Muscle layer of duodenum (tissue), 2 donors: ENCODE measurements at regions not wholly inside any gene's neighbourhood (a gene's known extent, or its start where the extent isn't known, plus 50 kb on each side); places are given as distances from the start of the nearest gene placed in this dataset.

Experiments
- H3K27ac ChIP-seq: one replicate; pipeline ENCODE4 v1.7.0; 2013; ENCODE audit warnings: mild to moderate bottlenecking, low read length
- H3K27me3 ChIP-seq: one replicate; pipeline ENCODE4 v1.7.0; 2013; ENCODE audit warnings: low read depth, mild to moderate bottlenecking, control low read depth, low read length
- H3K36me3 ChIP-seq, 2 donors: one replicate each; pipeline ENCODE4 v1.7.0; 2013; ENCODE audit warnings: low read length in 2 of 2, control low read depth in 1 of 2, mild to moderate bottlenecking in 1 of 2; ENCODE audit not compliant: insufficient read depth in 2 of 2, control insufficient read depth in 1 of 2
- H3K4me1 ChIP-seq, 2 donors: one replicate each; pipeline ENCODE4 v1.7.0; 2013; ENCODE audit warnings: low read length in 2 of 2, mild to moderate bottlenecking in 2 of 2, control low read depth in 1 of 2, moderate library complexity in 1 of 2; ENCODE audit not compliant: insufficient read depth in 2 of 2, control insufficient read depth in 1 of 2
- H3K4me3 ChIP-seq, 2 donors: one replicate each; pipeline ENCODE4 v1.7.0; 2013; ENCODE audit warnings: low read length in 2 of 2, low read depth in 1 of 2, mild to moderate bottlenecking in 1 of 2
- H3K9me3 ChIP-seq, 2 donors: one replicate each; pipeline ENCODE4 v1.7.0; 2013; ENCODE audit warnings: low read length in 2 of 2, control low read depth in 1 of 2, mild to moderate bottlenecking in 1 of 2; ENCODE audit not compliant: control insufficient read depth in 1 of 2
- donor health status: healthy.

GRCh38 chr4:177116161-177116560 is 193.5 kb upstream of the NEIL3 start:
- no peaks in the 10 kb centered on the region for H3K4me1 ChIP-seq
- no peak overlapping the region for H3K27ac ChIP-seq
- no peaks in the 10 kb centered on the region for H3K27me3 ChIP-seq
- no peaks in the 10 kb centered on the region for H3K36me3 ChIP-seq
- peaks cover 0 to 6% of the 10 kb centered on the region in 2 donors for H3K9me3 ChIP-seq
- no peak overlapping the region for H3K4me3 ChIP-seq

- no peak overlapping the region for H3K4me3 ChIP-seq
- no peaks in the 10 kb centered on the region for H3K4me1 ChIP-seq
- H3K9me3 ChIP-seq = peaks cover 0 to 4% of the 10 kb centered on the region in 2 donors
- H3K36me3 ChIP-seq = no peaks in the 10 kb centered on the region
- H3K27ac ChIP-seq = no peak overlapping the region
- no peaks in the 10 kb centered on the region for H3K27me3 ChIP-seq
Observed at GRCh38 chr4:177117256-177117655, 192.4 kb upstream of the NEIL3 start.

- Histone ChIP-seq H3K27ac (no peak overlapping the region), H3K27me3 (no peaks in the 10 kb centered on the region), H3K4me3 (no peak overlapping the region), H3K4me1 (no peaks in the 10 kb centered on the region), H3K36me3 (no peaks in the 10 kb centered on the region), H3K9me3 (peaks cover 0 to 4% of the 10 kb centered on the region in 2 donors)
Observed at GRCh38 chr4:177118596-177118995, 191.1 kb upstream of the NEIL3 start.

- Histone ChIP-seq H3K9me3 (peaks cover 0 to 4% of the 10 kb centered on the region in 2 donors), H3K27me3 (no peaks in the 10 kb centered on the region), H3K27ac (no peak overlapping the region), H3K4me1 (no peaks in the 10 kb centered on the region), H3K4me3 (no peak overlapping the region), H3K36me3 (no peaks in the 10 kb centered on the region)
Observed at GRCh38 chr4:177119021-177119471, 190.6 kb upstream of the NEIL3 start.

- Histone ChIP-seq H3K27me3 (no peaks in the 10 kb centered on the region), H3K9me3 (peaks cover 0 to 4% of the 10 kb centered on the region in 2 donors), H3K4me1 (no peaks in the 10 kb centered on the region), H3K27ac (no peak overlapping the region), H3K36me3 (no peaks in the 10 kb centered on the region), H3K4me3 (no peak overlapping the region)
Observed at GRCh38 chr4:177119691-177120090, 190.0 kb upstream of the NEIL3 start.

GRCh38 chr4:177123811-177124210 is 185.9 kb upstream of the NEIL3 start:
- Histone ChIP-seq H3K4me3 (no peak overlapping the region), H3K27ac (no peak overlapping the region), H3K36me3 (no peaks in the 10 kb centered on the region), H3K4me1 (no peaks in the 10 kb centered on the region), H3K27me3 (no peaks in the 10 kb centered on the region), H3K9me3 (peaks cover 0 to 4% of the 10 kb centered on the region in 2 donors)

- H3K9me3 ChIP-seq = peaks cover 4 to 7% of the 10 kb centered on the region in 2 donors
- no peaks in the 10 kb centered on the region for H3K27me3 ChIP-seq
- no peak overlapping the region for H3K4me3 ChIP-seq
- H3K36me3 ChIP-seq = no peaks in the 10 kb centered on the region
- H3K4me1 ChIP-seq = no peaks in the 10 kb centered on the region
- H3K27ac ChIP-seq = no peak overlapping the region
Observed at GRCh38 chr4:177124349-177125064, 185.2 kb upstream of the NEIL3 start.

GRCh38 chr4:177125656-177126055 is 184.0 kb upstream of the NEIL3 start:
- no peaks in the 10 kb centered on the region for H3K4me1 ChIP-seq

GRCh38 chr4:177127658-177128057 is 182.0 kb upstream of the NEIL3 start:
- H3K27me3 ChIP-seq = no peaks in the 10 kb centered on the region
- no peak overlapping the region for H3K4me3 ChIP-seq
- H3K9me3 ChIP-seq = peaks cover 4 to 8% of the 10 kb centered on the region in 2 donors
- H3K36me3 ChIP-seq = no peaks in the 10 kb centered on the region
- no peaks in the 10 kb centered on the region for H3K4me1 ChIP-seq
- H3K27ac ChIP-seq = no peak overlapping the region

More at GRCh38 chr4:177125656-177126055, 184.0 kb upstream of the NEIL3 start:
- H3K36me3 ChIP-seq = no peaks in the 10 kb centered on the region
- H3K9me3 ChIP-seq = peaks cover 4 to 11% of the 10 kb centered on the region in 2 donors
- H3K27ac ChIP-seq = no peak overlapping the region
- no peak overlapping the region for H3K4me3 ChIP-seq
- no peaks in the 10 kb centered on the region for H3K27me3 ChIP-seq

GRCh38 chr4:177128306-177128705 is 181.4 kb upstream of the NEIL3 start:
- Histone ChIP-seq H3K36me3 (no peaks in the 10 kb centered on the region), H3K9me3 (peaks cover 4 to 8% of the 10 kb centered on the region in 2 donors), H3K4me3 (no peak overlapping the region), H3K27me3 (no peaks in the 10 kb centered on the region), H3K27ac (no peak overlapping the region), H3K4me1 (no peaks in the 10 kb centered on the region)

GRCh38 chr4:177131736-177132135 is 177.9 kb upstream of the NEIL3 start:
- H3K36me3 ChIP-seq = no peaks in the 10 kb centered on the region

GRCh38 chr4:177147668-177148067 is 162.0 kb upstream of the NEIL3 start:
- Histone ChIP-seq H3K4me3 (no peak overlapping the region), H3K27ac (no peak overlapping the region), H3K27me3 (no peaks in the 10 kb centered on the region), H3K36me3 (no peaks in the 10 kb centered on the region), H3K9me3 (no peaks in the 10 kb centered on the region), H3K4me1 (no peaks in the 10 kb centered on the region)

More at GRCh38 chr4:177131736-177132135, 177.9 kb upstream of the NEIL3 start:
- no peaks in the 10 kb centered on the region for H3K27me3 ChIP-seq
- H3K4me3 ChIP-seq = no peak overlapping the region
- H3K27ac ChIP-seq = no peak overlapping the region
- peaks cover 4 to 8% of the 10 kb centered on the region in 2 donors for H3K9me3 ChIP-seq
- no peaks in the 10 kb centered on the region for H3K4me1 ChIP-seq
